ENCODE measurements at regions not wholly inside any gene's neighbourhood (a gene's known extent, or its start where the extent isn't known, plus 50 kb on each side); places are given as distances from the start of the nearest gene placed in this dataset.

DNA sequence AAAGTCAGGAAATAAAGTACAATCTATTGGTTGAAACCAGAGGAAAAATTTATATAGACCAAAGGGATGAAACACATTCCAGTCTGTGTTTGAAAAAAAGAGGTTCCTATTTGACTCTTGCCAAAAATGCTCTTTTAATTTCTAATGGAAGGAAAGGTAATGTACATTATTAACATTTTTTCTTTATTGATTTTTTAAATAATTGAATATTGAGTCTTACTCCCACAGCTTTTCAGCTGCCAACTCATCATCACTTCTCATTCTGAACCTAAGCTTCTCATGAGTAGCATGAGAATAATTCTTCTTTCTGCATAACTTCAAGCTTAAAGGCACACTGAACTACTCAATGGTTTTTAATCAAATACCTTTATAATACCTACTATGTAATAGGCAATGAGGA lies 49.8 kb upstream of the FHIP2A start:
- Histone ChIP-seq H3K27me3 (no peaks in the 10 kb centered on the region), H4K20me1 (ENCODE audit: insufficient read depth, poor library complexity, severe bottlenecking) (no peaks in the 10 kb centered on the region), H2AFZ (no peak overlapping the region), H3K27ac (no peak overlapping the region), H3K79me2 (no peaks in the 10 kb centered on the region), H3K4me1 (ENCODE audit: insufficient read depth) (no peaks in the 10 kb centered on the region), H3K36me3 (replicated peaks; ENCODE audit: insufficient read depth, low read depth) (no peaks in the 10 kb centered on the region), H3K4me2 (no peak overlapping the region), H3K9me2 (replicated peaks; ENCODE audit: insufficient read depth) (no peaks in the 10 kb centered on the region), H3K4me3 (no peak overlapping the region), H3K9me3 (ENCODE audit: low read depth) (no peaks in the 10 kb centered on the region)
- TF ChIP-seq EZH2phosphoT487 (IDR thresholded peaks at IDR 0.05; ENCODE audit: low read depth, severe bottlenecking, unreplicated experiment) (no peak), EZH2 (IDR thresholded peaks at IDR 0.05; ENCODE audit: borderline replicate concordance) (no peak)
- TF ChIP-seq, protein P1, sequence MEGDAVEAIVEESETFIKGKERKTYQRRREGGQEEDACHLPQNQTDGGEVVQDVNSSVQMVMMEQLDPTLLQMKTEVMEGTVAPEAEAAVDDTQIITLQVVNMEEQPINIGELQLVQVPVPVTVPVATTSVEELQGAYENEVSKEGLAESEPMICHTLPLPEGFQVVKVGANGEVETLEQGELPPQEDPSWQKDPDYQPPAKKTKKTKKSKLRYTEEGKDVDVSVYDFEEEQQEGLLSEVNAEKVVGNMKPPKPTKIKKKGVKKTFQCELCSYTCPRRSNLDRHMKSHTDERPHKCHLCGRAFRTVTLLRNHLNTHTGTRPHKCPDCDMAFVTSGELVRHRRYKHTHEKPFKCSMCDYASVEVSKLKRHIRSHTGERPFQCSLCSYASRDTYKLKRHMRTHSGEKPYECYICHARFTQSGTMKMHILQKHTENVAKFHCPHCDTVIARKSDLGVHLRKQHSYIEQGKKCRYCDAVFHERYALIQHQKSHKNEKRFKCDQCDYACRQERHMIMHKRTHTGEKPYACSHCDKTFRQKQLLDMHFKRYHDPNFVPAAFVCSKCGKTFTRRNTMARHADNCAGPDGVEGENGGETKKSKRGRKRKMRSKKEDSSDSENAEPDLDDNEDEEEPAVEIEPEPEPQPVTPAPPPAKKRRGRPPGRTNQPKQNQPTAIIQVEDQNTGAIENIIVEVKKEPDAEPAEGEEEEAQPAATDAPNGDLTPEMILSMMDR (IDR thresholded peaks at IDR 0.05; ENCODE audit: poor library complexity): no peak
- DNase-seq (ENCODE audit: low spot score): no peak
